HAP-1 (cell line): ENCODE measurements at regions not wholly inside any gene's neighbourhood (a gene's known extent, or its start where the extent isn't known, plus 50 kb on each side); places are given as distances from the start of the nearest gene placed in this dataset.
A peak's percentile ranks its signal among the peaks of the same experiment; 100 is the strongest.

Experiments used
- DNase-seq, 2 experiments: peaks; one replicate each; pipeline ENCODE4 v3.0.0-alpha.2; 2016 to 2020; ENCODE audit warnings: low spot score in 2 of 2
- H3K27me3 ChIP-seq: fragments of 250-450 bp; sonication (Bioruptor Pico); 2 replicates; pipeline ENCODE4 v1.5.1; 2020; ENCODE audit warnings: low read depth, mild to moderate bottlenecking, moderate library complexity
- H3K36me3 ChIP-seq: fragments of 250-450 bp; sonication (Bioruptor Pico); replicated peaks from 2 replicates; pipeline ENCODE4 v1.5.1; 2020; ENCODE audit warnings: mild to moderate bottlenecking
- H3K4me1 ChIP-seq: fragments of 250-450 bp; sonication (Bioruptor Pico); 2 replicates; pipeline ENCODE4 v1.5.1; 2020; ENCODE audit warnings: mild to moderate bottlenecking
- H3K4me3 ChIP-seq: fragments of 250-450 bp; sonication (Bioruptor Pico); 2 replicates; pipeline ENCODE4 v1.5.1; 2020; ENCODE audit warnings: mild to moderate bottlenecking, moderate library complexity
- H3K9me3 ChIP-seq: fragments of 250-450 bp; sonication (Bioruptor Pico); 2 replicates; pipeline ENCODE4 v1.5.1; 2020; ENCODE audit warnings: mild to moderate bottlenecking, moderate library complexity
- in situ Hi-C: fragments of 300-500 bp; cut with MboI; formaldehyde crosslinking; loops from 3 replicates; pipeline ENCODE4 v1.14.3; 2020; ENCODE audit warnings: low sequenced_read_pairs, inconsistent platforms, mixed read lengths

GRCh38 chr20:56873836-56874235, 244.7 kb downstream of the TFAP2C start:
- no peak overlapping the region for H3K4me3 ChIP-seq
- H3K36me3 ChIP-seq, result no peaks in the 10 kb centered on the region
- DNase-seq, result no peak
- no peaks in the 10 kb centered on the region for H3K9me3 ChIP-seq
- no peaks in the 10 kb centered on the region for H3K4me1 ChIP-seq
- no peaks in the 10 kb centered on the region for H3K27me3 ChIP-seq
- in situ Hi-C loops, result no loop called here

DNA sequence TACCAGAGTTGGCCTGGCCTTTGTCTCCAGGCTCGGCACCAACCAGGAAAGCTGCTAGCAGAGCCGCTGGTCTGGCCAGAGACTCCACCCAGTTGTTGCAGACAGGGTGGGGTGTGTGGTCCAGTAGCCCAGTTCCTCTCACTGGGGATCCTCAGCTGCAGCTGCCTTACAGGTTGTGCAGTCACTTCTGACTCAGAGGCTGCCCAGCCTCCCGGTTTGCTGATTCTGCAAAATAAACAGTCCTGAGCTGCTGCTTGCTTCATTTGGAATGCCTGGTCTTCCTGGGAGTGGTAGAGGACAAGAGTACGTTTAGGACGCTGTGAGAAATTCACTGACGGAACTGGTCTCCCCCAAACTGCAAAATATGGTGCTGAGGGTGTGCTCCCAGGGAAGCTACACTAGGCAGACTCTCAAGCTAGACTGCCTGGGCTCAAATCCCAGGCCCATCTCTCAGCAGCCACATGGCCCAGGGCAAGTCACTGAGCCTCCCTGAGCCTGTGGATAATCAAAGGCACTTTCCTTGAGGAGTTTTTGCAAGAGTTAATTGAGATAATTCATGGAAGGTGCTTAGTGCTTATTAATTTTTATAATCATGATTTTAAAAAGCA, 246.1 kb downstream of the TFAP2C start:
- Histone ChIP-seq H3K4me1 (no peaks in the 10 kb centered on the region), H3K36me3 (no peaks in the 10 kb centered on the region), H3K4me3 (no peak overlapping the region), H3K9me3 (no peaks in the 10 kb centered on the region), H3K27me3 (no peaks in the 10 kb centered on the region)
- in situ Hi-C loops, result no loop called here
- DNase-seq, result no peak

GRCh38 chr20:56875803-56876202, 246.7 kb downstream of the TFAP2C start:
- no peak for DNase-seq
- Histone ChIP-seq H3K4me3 (no peak overlapping the region), H3K36me3 (no peaks in the 10 kb centered on the region), H3K9me3 (no peaks in the 10 kb centered on the region), H3K27me3 (no peaks in the 10 kb centered on the region), H3K4me1 (no peaks in the 10 kb centered on the region)
- in situ Hi-C loops, result no loop called here

DNA sequence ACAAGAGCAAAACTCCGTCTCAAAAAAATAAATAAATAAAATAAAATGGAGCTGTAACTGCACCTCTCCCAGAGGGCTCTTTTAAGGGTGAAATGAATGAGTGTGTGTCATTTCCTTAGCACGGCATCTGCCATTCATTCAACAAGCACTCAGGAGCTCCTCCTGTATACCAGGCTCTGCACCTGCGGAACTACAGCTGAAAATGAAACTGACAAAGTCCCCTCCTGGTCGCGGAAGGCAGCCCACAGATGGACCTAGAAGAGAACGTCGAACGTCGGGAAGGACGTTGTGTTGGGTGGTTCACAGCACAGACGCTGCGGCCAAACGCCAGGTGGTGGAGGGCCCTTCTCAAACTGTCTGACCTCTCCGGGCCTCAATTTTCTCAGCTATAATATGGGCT, 256.4 kb downstream of the TFAP2C start:
- no peaks in the 10 kb centered on the region for H3K36me3 ChIP-seq
- H3K9me3 ChIP-seq, result no peaks in the 10 kb centered on the region
- no peak for DNase-seq
- in situ Hi-C loops, result no loop called here
- no peaks in the 10 kb centered on the region for H3K27me3 ChIP-seq
- no peaks in the 10 kb centered on the region for H3K4me1 ChIP-seq
- no peak overlapping the region for H3K4me3 ChIP-seq

GRCh38 chr20:56890011-56890410, 260.9 kb downstream of the TFAP2C start:
- in situ Hi-C loops, result no loop called here
- Histone ChIP-seq H3K27me3 (no peaks in the 10 kb centered on the region), H3K9me3 (no peaks in the 10 kb centered on the region), H3K4me3 (no peak overlapping the region), H3K4me1 (peaks cover 6% of the 10 kb centered on the region), H3K36me3 (no peaks in the 10 kb centered on the region)
- no peak for DNase-seq

- DNase-seq, result no peak
- H3K27me3 ChIP-seq, result no peaks in the 10 kb centered on the region
- H3K4me3 ChIP-seq, result no peak overlapping the region
- peaks cover 13% of the 10 kb centered on the region for H3K4me1 ChIP-seq
- no peaks in the 10 kb centered on the region for H3K36me3 ChIP-seq
- in situ Hi-C loops, result no loop called here
- no peaks in the 10 kb centered on the region for H3K9me3 ChIP-seq
Observed at GRCh38 chr20:56893226-56893917, 264.3 kb downstream of the TFAP2C start.

DNA sequence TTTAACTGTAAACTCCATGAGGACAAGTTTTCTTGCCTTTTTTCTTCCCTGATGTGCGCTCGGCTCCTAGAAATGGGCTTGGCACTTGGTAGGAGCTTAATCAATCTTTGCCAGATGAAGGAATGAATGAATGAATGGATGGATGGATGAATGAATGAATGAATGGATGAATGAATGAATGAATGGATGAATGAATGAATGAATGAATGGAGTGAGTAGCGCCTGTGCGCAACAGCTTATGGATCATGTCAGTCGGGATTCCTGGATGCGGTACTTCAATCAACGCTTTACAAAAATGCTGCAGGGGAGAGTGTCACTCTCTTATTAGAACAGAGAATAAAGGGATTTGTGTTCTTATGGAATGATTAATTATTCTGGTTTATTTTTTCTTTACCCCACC, 267.3 kb downstream of the TFAP2C start:
- H3K36me3 ChIP-seq, result no peaks in the 10 kb centered on the region
- H3K4me1 ChIP-seq, result peaks cover 15% of the 10 kb centered on the region
- no peaks in the 10 kb centered on the region for H3K27me3 ChIP-seq
- no peak overlapping the region for H3K4me3 ChIP-seq
- no peaks in the 10 kb centered on the region for H3K9me3 ChIP-seq
- in situ Hi-C loops, result no loop called here
- no peak for DNase-seq

GRCh38 chr20:56897318-56897957, 268.3 kb downstream of the TFAP2C start:
- DNase-seq, result no peak
- Histone ChIP-seq H3K9me3 (no peaks in the 10 kb centered on the region), H3K36me3 (no peaks in the 10 kb centered on the region), H3K27me3 (no peaks in the 10 kb centered on the region), H3K4me3 (no peak overlapping the region), H3K4me1 (peaks cover 11% of the 10 kb centered on the region)
- in situ Hi-C loops, result no loop called here

GRCh38 chr20:56897958-56898349, 268.8 kb downstream of the TFAP2C start:
- in situ Hi-C loops, result no loop called here
- H3K36me3 ChIP-seq, result no peaks in the 10 kb centered on the region
- peak in 1 of 2 experiments; percentile 19 for DNase-seq
- no peaks in the 10 kb centered on the region for H3K27me3 ChIP-seq
- no peak overlapping the region for H3K4me3 ChIP-seq
- H3K4me1 ChIP-seq, result peaks cover 9% of the 10 kb centered on the region
- no peaks in the 10 kb centered on the region for H3K9me3 ChIP-seq

- H3K4me1 ChIP-seq, result peaks cover 9% of the 10 kb centered on the region
- no peaks in the 10 kb centered on the region for H3K36me3 ChIP-seq
- no peaks in the 10 kb centered on the region for H3K27me3 ChIP-seq
- in situ Hi-C loops, result no loop called here
- H3K9me3 ChIP-seq, result no peaks in the 10 kb centered on the region
- no peak for DNase-seq
- H3K4me3 ChIP-seq, result no peak overlapping the region
Observed at GRCh38 chr20:56899506-56899905, 270.4 kb downstream of the TFAP2C start.

DNA sequence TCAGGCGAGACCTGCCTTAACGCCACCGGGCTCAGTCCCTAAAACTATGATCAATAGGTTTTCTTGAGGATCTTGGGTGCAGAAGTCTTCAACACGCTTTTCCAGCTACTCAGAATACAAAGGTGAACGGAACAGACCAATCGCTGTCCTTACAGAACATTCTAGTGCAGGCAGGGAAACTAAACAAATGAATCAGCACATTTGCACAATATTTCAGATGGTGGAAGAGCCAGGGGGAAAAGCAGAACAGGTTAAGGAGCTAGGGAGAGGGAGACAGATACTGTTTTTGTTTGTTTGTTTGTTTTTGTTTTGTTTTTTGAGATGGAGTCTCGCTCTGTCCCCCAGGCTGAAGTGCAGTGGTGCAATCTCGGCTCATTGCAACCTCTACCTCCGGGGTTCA, 271.1 kb downstream of the TFAP2C start:
- DNase-seq, result no peak
- Histone ChIP-seq H3K36me3 (no peaks in the 10 kb centered on the region), H3K27me3 (no peaks in the 10 kb centered on the region), H3K9me3 (no peaks in the 10 kb centered on the region), H3K4me1 (peaks cover 9% of the 10 kb centered on the region), H3K4me3 (no peak overlapping the region)
- in situ Hi-C loops, result no loop called here

DNA sequence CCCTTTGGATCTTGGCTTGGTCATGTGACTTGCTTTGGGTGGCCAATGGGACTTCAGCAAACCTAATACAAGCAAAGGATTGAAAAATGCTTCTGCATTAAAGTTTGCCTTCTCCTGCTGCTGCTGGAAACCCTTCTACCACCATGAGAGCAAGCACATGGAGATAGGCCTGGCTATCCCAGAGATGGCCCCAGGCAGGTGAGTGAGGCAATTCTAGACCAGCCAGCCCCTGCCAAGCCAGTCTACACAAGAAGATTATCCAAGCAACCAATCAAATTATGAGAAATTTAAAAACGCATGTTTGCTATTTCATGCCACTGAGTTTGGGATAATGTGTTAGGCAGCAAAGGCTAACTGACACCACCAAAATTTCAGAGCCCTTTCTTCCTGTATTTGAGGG, 274.3 kb downstream of the TFAP2C start:
- in situ Hi-C loops, result no loop called here
- H3K4me3 ChIP-seq, result no peak overlapping the region
- no peaks in the 10 kb centered on the region for H3K36me3 ChIP-seq
- no peaks in the 10 kb centered on the region for H3K27me3 ChIP-seq
- H3K4me1 ChIP-seq, result peaks cover 1% of the 10 kb centered on the region; the same call in 1 of the 2 replicates
- no peak for DNase-seq
- H3K9me3 ChIP-seq, result no peaks in the 10 kb centered on the region

GRCh38 chr20:56903858-56904257, 274.8 kb downstream of the TFAP2C start:
- in situ Hi-C loops, result no loop called here
- Histone ChIP-seq H3K4me1 (no peaks in the 10 kb centered on the region), H3K27me3 (no peaks in the 10 kb centered on the region), H3K9me3 (no peaks in the 10 kb centered on the region), H3K36me3 (no peaks in the 10 kb centered on the region), H3K4me3 (no peak overlapping the region)
- DNase-seq, result no peak

- Histone ChIP-seq H3K36me3 (no peaks in the 10 kb centered on the region), H3K4me3 (no peak overlapping the region), H3K9me3 (no peaks in the 10 kb centered on the region), H3K4me1 (no peaks in the 10 kb centered on the region), H3K27me3 (no peaks in the 10 kb centered on the region)
- in situ Hi-C loops, result no loop called here
- no peak for DNase-seq
Observed at GRCh38 chr20:56909918-56910714, 281.0 kb downstream of the TFAP2C start.
